Body of pancreas (tissue), 4 donors: ENCODE measurements at regions not wholly inside any gene's neighbourhood (a gene's known extent, or its start where the extent isn't known, plus 50 kb on each side); places are given as distances from the start of the nearest gene placed in this dataset.

Source experiments
- ATAC-seq: fragments of 150-250 bp; one replicate; pipeline ENCODE4 v1.9.1; 2016
- DNase-seq, 4 donors: peaks; one replicate each; pipeline ENCODE4 v3.0.0-alpha.2; 2019
- H3K27ac ChIP-seq, 4 donors: fragments of 200-600 bp; sonication (generic); 1 replicate in 3 of 4; 2 replicates in 1 of 4; pipeline versions ENCODE4 v1.5.1 to v1.6.1; 2016 to 2019; ENCODE audit warnings: mild to moderate bottlenecking in 1 of 4, mixed read lengths in 1 of 4, moderate library complexity in 1 of 4
- H3K27me3 ChIP-seq, 2 donors: fragments of 200-600 bp; sonication (generic); one replicate each; pipeline ENCODE4 v1.6.0; 2016; ENCODE audit warnings: mild to moderate bottlenecking in 1 of 2
- H3K36me3 ChIP-seq, 2 donors: fragments of 200-600 bp; sonication (generic); replicated peaks in 1 of 2; 2 replicates each; pipeline ENCODE4 v1.5.1; 2016; ENCODE audit warnings: low read depth in 2 of 2; ENCODE audit not compliant: insufficient read depth in 1 of 2
- H3K4me1 ChIP-seq: fragments of 200-600 bp; sonication (generic); one replicate; pipeline ENCODE4 v1.6.0; 2016
- H3K4me3 ChIP-seq, 2 donors: fragments of 200-600 bp; sonication (generic); 1 replicate in 1 of 2; 2 replicates in 1 of 2; pipeline ENCODE4 v1.5.1; 2016 to 2019
- H3K9me3 ChIP-seq, 3 donors: fragments of 200-600 bp; sonication (generic); 1 replicate in 2 of 3; 2 replicates in 1 of 3; pipeline ENCODE4 v1.5.1; 2016
- CTCF ChIP-seq, 7 experiments: fragments of 450-650 bp in 4 of 7; fragments of 200-600 bp in 3 of 7; sonication (generic) in 3 of 7; IDR thresholded peaks; one replicate each; pipeline ENCODE4 v1.5.1; 2016 to 2019; ENCODE audit warnings: antibody characterized with exemption in 7 of 7
- POLR2A ChIP-seq, 3 donors: fragments of 450-650 bp; IDR thresholded peaks; one replicate each; pipeline ENCODE4 v1.6.1; 2016; ENCODE audit warnings: antibody characterized with exemption in 3 of 3, mild to moderate bottlenecking in 2 of 3
- WGBS, 2 donors: methylation state at CpG; one replicate each; pipeline ENCODE4 v1.1.5; 2017; 5-methylcytosine and 5-hydroxymethylcytosine counted together
- intact Hi-C: fragments of 100-400 bp; cut with DNase I; formaldehyde crosslinking; loops from one replicate; pipeline ENCODE4 v1.15.1; 2023

- TF ChIP-seq CTCF (IDR thresholded peaks at IDR 0.05) (no peak), POLR2A (IDR thresholded peaks at IDR 0.05) (no peak)
- Histone ChIP-seq H3K4me1 (no peaks in the 10 kb centered on the region), H3K27ac (no peak overlapping the region), H3K27me3 (no peaks in the 10 kb centered on the region), H3K4me3 (no peak overlapping the region), H3K36me3 (no peaks in the 10 kb centered on the region), H3K9me3 (no peaks in the 10 kb centered on the region)
- 91 to 95% methylated on average over 1 of the region's 1 CpG for WGBS, 2 donors
- ATAC-seq (no peak), DNase-seq (no peak)
- intact Hi-C loops = no loop called here
These were observed 323.5 kb upstream of the LRRC7 start for GRCh38 chr1:69244211-69244610.

- Histone ChIP-seq H3K36me3 (no peaks in the 10 kb centered on the region), H3K27ac (no peak overlapping the region), H3K9me3 (no peaks in the 10 kb centered on the region), H3K27me3 (no peaks in the 10 kb centered on the region), H3K4me3 (no peak overlapping the region), H3K4me1 (no peaks in the 10 kb centered on the region)
- intact Hi-C loops = no loop called here
- 85 to 95% methylated on average over 1 of the region's 1 CpG for WGBS, 2 donors
- no peak for TF ChIP-seq POLR2A (IDR thresholded peaks at IDR 0.05)
- no peak for TF ChIP-seq CTCF (IDR thresholded peaks at IDR 0.05)
- ATAC-seq (no peak), DNase-seq (no peak)
These were observed 321.6 kb upstream of the LRRC7 start for GRCh38 chr1:69246109-69246508.

- no peak for TF ChIP-seq CTCF (IDR thresholded peaks at IDR 0.05)
- TF ChIP-seq POLR2A (IDR thresholded peaks at IDR 0.05) = no peak
- Histone ChIP-seq H3K27ac (no peak overlapping the region), H3K9me3 (no peaks in the 10 kb centered on the region), H3K36me3 (no peaks in the 10 kb centered on the region), H3K27me3 (no peaks in the 10 kb centered on the region), H3K4me1 (no peaks in the 10 kb centered on the region), H3K4me3 (no peak overlapping the region)
- WGBS, 2 donors = 69 to 74% methylated on average over 2 of the region's 2 CpGs
- DNase-seq (no peak), ATAC-seq (no peak)
- intact Hi-C loops = no loop called here
These were observed 321.0 kb upstream of the LRRC7 start for GRCh38 chr1:69246710-69247109.

- Histone ChIP-seq H3K27me3 (no peaks in the 10 kb centered on the region), H3K36me3 (no peaks in the 10 kb centered on the region), H3K4me3 (no peak overlapping the region), H3K4me1 (no peaks in the 10 kb centered on the region), H3K9me3 (no peaks in the 10 kb centered on the region), H3K27ac (no peak overlapping the region)
- TF ChIP-seq CTCF (IDR thresholded peaks at IDR 0.05) = no peak
- DNase-seq (no peak), ATAC-seq (no peak)
- intact Hi-C loops = no loop called here
- 69 to 73% methylated on average over 4 of the region's 4 CpGs for WGBS, 2 donors
These were observed 315.0 kb upstream of the LRRC7 start for GRCh38 chr1:69252696-69253095.

GRCh38 chr1:69256036-69256435, 311.7 kb upstream of the LRRC7 start:
- Histone ChIP-seq H3K4me3 (no peak overlapping the region), H3K4me1 (peaks cover 11% of the 10 kb centered on the region), H3K27ac (no peak overlapping the region), H3K9me3 (no peaks in the 10 kb centered on the region), H3K27me3 (no peaks in the 10 kb centered on the region), H3K36me3 (no peaks in the 10 kb centered on the region)
- WGBS, 2 donors = 92 to 97% methylated on average over 1 of the region's 1 CpG
- DNase-seq (no peak), ATAC-seq (no peak)
- intact Hi-C loops = no loop called here
- TF ChIP-seq CTCF (IDR thresholded peaks at IDR 0.05) (no peak), POLR2A (IDR thresholded peaks at IDR 0.05) (no peak)
